Ovary (tissue), 3 donors: ENCODE measurements at regions not wholly inside any gene's neighbourhood (a gene's known extent, or its start where the extent isn't known, plus 50 kb on each side); places are given as distances from the start of the nearest gene placed in this dataset.

Source experiments
- POLR2A ChIP-seq: fragments of 450-650 bp; IDR thresholded peaks from one replicate; pipeline ENCODE4 v1.6.1; 2017; ENCODE audit warnings: antibody characterized with exemption, mild to moderate bottlenecking, moderate library complexity
- TF ChIP-seq, protein P1 (sequence below), 3 donors: fragments of 450-650 bp in 2 of 3; fragments of 200-600 bp in 1 of 3; IDR thresholded peaks; one replicate each; pipeline versions ENCODE4 v1.5.1 to v1.8.0; 2016 to 2022; ENCODE audit warnings: antibody characterized with exemption in 3 of 3, mild to moderate bottlenecking in 1 of 3
- donor health status: DM: no; HTN: no; CAD: no.

DNA sequence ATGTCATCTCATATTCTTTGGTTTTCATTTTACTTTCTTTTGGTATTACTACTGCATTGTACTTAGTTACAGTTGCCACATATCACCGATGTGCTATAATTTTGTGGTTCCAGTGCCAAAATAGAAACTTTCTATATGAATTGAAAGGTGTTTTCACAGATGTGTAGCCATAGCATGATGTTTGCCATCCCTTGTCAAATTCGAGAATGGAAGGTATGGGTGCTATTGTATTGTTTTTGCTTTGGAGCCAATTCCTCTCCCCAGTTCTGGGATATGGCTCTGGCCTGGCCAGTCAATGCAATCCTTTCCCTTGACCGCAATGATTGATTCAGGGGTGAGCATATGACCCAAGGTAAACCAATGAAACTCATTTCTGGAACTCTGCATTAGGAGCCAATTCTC is 86.2 kb upstream of the RPS6KA3 start:
- TF ChIP-seq, protein P1, sequence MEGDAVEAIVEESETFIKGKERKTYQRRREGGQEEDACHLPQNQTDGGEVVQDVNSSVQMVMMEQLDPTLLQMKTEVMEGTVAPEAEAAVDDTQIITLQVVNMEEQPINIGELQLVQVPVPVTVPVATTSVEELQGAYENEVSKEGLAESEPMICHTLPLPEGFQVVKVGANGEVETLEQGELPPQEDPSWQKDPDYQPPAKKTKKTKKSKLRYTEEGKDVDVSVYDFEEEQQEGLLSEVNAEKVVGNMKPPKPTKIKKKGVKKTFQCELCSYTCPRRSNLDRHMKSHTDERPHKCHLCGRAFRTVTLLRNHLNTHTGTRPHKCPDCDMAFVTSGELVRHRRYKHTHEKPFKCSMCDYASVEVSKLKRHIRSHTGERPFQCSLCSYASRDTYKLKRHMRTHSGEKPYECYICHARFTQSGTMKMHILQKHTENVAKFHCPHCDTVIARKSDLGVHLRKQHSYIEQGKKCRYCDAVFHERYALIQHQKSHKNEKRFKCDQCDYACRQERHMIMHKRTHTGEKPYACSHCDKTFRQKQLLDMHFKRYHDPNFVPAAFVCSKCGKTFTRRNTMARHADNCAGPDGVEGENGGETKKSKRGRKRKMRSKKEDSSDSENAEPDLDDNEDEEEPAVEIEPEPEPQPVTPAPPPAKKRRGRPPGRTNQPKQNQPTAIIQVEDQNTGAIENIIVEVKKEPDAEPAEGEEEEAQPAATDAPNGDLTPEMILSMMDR (IDR thresholded peaks at IDR 0.05), result no peak
- TF ChIP-seq POLR2A, result no peak
